CD4-positive, alpha-beta T cell treated with Interleukin-6 for 4 hours (primary cell): ENCODE measurements at regions not wholly inside any gene's neighbourhood (a gene's known extent, or its start where the extent isn't known, plus 50 kb on each side); places are given as distances from the start of the nearest gene placed in this dataset.

Experiments used
- DNase-seq: peaks from one replicate; pipeline ENCODE4 v3.0.0-alpha.2; 2020; ENCODE audit warnings: mixed read lengths

DNA sequence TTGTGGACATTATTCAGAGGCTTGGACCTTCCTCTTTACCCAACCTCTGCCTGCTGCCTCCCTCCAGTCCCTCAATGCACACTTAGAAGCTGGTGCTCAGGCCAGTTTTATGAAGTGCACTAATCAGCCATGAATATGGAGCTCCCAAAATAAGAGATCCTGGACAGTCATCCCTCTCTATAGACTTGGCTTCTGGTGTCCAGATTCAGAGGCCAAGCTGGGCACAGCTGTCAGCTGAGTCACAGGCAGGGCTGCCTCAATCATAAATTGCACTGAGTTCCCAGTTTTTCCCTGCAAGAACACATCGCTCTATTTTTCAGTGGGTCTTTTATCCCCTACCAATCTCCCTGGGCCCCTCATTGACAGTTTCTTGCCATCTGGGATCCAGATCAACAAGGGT, 161.7 kb upstream of the CADM1 start:
- no peak for DNase-seq

- DNase-seq, result no peak
These were observed 161.1 kb upstream of the CADM1 start for GRCh38 chr11:115665175-115665821.

GRCh38 chr11:115664313-115664712, 160.1 kb upstream of the CADM1 start:
- no peak for DNase-seq

DNA sequence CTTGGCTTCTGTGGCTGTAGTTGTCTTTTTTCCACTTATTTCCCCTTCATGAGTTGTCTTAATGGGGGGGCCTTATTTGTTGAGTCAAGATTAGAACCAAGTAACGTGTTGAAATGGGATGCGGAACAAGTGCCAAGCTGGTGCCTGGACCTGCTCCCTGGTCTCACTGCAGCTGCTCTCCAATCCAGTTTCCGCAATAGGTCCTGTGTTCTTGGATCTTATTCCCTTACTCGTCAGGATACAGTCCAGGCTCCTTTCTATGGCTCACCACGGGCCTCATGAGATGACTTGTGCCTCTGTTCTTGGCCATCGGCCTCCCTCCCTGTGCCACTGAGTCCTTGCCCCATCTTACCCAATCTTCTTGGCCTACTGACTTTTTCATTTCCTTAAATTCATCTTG, 159.6 kb upstream of the CADM1 start:
- DNase-seq, result no peak

- DNase-seq, result no peak
These were observed 156.0 kb upstream of the CADM1 start for GRCh38 chr11:115660030-115660805.

DNA sequence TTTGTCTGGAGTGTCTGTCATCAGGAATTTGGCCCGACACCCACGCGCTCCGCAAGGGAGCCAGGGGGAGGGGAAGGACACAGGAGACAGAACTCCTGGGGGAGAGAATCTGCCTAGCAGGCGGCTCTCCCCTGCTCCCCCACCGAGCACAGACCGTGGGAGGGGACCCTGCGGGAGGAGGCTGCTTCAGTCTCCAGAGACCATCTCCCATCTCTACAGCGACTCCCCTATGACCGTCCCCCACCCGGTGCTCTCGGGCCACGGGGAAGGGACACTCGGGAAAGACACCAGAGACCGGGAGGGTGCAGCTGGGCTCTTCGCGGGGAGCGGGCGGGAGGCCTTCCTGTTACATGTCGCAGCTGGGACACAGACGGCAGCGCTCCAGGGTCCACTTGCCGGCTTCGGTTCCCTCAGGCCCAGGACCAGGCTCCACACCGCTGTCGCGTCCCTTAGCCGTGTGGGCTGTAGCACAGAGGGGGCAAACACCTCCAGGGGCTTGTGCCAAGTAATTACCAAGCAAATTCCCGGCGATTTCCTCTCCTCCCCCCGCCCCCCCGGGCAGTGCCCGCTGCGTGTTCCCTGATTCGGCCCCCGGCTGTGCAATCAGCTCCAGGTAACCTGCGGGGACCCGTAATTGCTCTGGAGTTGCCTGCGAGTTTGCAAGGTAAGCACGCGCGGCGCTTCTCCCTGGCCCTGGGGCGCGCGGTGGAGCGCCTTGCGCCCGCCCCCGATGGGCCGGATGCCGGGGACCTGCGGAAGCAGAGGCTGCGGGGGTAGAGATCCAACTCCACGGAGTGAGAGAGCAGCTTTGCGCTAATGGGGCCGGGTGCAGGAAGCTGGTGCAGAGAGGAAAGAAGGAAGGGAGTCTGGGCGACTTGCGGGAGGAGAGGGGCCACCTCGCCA, 155.1 kb upstream of the CADM1 start:
- DNase-seq, result no peak

DNA sequence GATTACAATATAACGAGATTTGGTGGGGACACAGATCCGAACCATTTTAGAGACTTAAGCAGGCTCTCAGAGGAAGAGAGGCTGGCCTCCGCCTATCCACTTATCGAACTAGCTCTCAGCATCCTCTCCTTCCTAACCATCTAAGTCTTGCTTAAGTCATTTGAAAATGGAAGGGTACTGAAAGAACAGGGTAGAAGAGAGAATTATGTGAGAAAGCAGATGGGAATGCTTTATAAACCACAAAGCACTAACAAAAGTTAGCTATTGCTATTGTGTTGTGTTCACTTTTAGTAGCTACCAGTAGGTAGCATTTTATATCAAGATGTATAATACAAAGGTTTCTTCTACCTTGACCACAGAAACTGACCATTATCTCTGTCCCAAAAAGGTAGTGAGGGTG, 153.4 kb upstream of the CADM1 start:
- DNase-seq, result no peak

DNA sequence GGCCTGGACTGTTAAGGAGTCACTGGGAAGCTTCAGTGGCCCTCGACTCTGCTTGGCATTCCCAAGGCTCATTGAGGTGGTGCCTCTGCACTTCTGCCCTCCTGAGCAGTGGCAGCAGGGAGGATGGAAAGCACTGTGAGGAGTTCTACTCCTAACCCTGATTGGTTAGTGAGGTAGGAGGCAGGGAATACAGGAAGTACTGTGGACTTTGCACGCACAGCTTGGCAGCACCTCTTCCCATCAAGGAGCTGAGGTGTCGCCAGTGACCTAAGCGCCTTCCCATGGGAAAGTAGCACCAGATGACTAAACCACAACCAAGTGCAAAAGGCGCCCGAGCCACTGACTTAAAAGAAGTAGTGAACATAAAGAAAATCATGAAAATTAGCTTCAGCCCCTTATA, 152.5 kb upstream of the CADM1 start:
- DNase-seq, result no peak

DNA sequence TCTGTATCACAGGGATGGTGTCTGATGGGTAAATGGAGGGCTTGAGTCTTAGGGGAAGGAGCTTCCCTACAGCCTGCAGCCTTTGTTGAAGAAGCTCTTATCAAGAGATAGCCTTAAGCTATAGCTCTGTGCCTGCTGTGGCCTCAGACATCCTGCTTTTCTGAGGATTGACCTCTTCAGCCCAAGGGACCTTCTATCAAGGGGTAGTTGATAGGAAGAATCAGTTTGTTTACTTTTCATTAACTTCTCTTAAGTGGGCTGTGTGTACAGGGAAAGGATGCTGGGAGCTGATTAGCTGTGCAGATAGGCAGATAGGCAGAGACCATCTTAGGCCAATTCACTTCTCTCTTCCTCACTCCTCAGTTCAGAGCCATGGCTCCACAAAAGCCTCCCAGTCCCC, 151.8 kb upstream of the CADM1 start:
- DNase-seq, result no peak

DNA sequence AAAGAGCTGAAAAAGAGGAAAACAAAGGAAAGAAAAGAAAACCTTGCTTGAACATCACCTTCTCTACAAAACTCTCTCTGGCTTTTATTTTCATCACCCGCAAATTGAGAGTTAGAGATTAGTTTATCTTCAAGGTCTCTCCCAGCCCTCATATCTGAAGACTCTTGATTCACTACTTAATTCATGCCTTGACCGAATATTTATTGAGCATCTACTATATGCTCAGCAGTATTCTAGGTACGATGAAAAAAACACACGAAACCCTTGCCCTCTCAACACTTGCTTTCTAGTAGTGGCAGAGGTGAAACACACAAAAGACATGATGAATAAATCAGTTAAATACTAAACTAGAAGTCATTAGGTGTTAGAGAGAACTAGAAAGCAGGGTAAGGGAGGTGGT, 150.6 kb upstream of the CADM1 start:
- DNase-seq, result no peak

DNA sequence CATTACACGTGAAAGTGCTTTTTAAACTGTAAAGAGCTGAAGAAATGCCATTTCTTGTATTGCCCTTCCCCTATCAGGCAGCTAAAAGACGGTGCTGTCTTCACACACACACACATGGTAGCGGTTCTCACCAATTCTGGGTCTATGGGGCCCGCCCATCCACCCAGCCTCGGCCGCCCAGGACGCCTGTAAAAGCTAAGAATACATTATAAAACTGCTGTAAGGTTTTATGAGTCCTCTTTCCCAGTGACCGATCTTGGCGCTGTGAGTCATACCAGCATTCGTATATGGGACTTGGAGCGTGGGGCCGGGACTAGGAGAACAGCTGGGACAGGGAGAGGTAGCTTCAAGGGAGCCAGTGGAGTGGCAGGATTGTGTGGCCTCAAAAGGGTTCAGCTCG, 149.7 kb upstream of the CADM1 start:
- no peak for DNase-seq

DNA sequence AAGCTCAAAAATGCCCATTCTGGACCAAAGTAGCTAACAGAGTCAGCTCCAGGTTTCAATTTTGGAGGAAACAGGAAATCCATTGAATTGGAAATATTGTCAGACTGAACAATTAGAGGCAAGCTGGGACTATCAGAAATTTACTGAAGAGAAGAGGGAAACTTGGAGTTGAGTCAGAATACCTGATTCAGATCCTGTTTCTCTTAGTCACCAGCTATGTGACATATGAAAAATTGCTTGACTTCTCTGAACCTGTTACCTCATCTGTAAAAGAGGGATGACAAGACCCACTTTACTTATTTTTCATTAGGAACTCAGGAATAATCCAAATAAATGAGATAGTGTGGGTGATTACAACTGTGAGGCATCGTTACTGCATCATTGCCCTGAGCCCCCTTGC, 148.9 kb upstream of the CADM1 start:
- DNase-seq, result no peak

GRCh38 chr11:115652496-115652895, 148.3 kb upstream of the CADM1 start:
- DNase-seq, result no peak

GRCh38 chr11:115652094-115652493, 147.9 kb upstream of the CADM1 start:
- no peak for DNase-seq

- DNase-seq, result no peak
These were observed 145.2 kb upstream of the CADM1 start for GRCh38 chr11:115649461-115649860.

DNA sequence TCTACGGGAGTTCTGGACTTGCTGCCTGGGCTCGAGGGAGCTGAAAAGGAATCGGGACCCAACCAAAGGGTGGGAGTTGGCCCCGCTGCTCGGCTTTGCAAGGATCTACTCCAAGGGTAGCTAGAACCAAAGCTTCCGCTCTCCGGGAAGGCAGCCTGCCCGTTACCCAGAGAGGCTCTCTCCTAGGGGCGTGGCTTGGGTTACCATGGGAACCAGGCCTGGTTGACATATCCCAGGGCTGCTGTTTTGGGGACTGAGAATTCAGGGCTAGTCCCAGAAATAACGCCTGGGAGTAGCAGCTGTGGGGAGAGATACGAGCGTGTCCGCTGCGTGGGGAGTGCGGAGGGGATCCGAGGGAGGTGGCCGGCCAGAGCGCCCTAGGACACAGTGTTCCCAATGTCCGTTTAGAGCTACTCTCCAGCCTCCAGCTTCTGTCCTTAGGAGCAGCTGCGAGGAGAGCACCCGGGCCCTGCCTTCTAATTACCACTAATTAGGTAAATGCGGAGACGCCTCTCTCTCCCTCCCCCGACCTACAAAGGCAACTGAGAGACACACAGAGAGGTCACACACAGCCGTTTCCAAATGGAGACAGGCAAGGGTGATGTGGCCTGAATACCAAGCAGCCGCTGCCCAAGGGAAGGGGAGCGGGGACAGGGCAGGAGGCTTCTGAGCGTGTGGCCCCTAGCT, 141.6 kb upstream of the CADM1 start:
- DNase-seq, result no peak

DNA sequence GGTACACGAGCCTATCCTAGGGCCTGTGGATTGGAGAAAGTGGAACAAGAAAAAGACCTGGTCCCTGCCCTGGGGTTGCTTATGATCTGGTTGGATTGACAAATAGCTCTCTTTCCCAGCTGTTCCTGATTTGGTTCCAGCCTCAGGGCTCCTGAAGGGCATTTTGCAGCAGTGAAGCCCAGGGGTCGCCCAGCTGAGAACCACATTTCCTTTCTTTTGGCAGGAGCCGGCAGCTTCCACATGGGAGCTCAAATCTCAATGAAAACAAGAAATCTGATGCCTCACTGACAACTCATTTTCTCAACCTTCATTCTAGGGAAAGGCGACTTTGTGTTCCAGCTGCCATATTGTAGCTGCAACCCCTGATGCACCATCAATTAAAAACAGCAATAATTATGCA, 140.6 kb upstream of the CADM1 start:
- DNase-seq, result no peak

DNA sequence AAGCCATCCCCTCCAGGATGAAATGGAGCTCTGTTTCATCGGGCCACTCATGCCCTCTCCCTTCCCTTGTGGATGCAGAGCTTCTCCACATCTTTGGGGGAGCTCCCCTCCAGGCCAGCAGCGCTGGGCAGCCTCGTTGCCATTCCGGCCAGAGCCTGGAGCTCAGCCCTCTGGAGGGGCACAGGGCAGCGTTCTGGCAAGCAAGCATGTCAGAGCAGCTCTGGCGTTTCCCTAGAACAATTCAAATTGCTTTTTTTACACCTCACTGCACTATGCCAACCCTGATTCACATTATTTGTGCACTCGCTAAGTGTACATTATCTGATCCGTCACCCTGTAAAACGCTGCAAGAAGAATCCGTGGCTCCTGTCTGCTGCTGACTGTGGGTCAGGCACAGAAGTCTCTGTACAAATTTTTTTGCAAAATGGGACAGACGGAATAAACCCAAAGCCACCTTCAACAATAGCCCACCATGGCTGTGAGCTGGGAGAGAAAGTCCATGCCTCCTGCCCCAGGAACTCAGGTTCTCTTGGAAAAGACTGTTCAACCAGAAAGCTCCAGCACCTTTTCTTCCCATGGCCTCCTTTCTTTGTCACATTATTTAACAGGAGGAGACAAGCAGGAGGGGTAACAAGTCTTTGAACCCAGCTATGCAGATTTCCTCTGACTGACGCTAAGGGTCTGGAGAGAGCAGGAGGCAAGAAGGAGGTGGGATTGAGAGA, 139.5 kb upstream of the CADM1 start:
- no peak for DNase-seq

DNA sequence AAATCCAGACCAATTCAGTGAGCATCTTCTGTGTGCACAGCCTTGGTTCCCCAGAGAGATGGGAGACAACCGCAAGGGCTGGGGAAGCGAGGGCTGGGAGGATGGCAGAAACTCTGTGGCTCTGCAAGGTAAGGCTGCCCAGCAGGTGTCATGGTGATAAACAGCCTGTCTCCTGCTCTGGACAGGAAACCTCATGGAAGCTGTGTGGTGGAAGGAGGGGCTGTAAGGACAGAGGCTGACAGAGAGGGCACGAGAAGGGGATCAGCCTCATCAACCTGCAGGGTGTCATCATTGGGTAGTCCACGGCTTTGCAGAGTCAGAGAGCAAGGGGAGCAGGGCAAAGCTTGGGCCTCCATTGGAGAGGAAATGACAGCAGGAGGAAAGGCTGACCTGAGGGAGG, 138.4 kb upstream of the CADM1 start:
- no peak for DNase-seq

DNA sequence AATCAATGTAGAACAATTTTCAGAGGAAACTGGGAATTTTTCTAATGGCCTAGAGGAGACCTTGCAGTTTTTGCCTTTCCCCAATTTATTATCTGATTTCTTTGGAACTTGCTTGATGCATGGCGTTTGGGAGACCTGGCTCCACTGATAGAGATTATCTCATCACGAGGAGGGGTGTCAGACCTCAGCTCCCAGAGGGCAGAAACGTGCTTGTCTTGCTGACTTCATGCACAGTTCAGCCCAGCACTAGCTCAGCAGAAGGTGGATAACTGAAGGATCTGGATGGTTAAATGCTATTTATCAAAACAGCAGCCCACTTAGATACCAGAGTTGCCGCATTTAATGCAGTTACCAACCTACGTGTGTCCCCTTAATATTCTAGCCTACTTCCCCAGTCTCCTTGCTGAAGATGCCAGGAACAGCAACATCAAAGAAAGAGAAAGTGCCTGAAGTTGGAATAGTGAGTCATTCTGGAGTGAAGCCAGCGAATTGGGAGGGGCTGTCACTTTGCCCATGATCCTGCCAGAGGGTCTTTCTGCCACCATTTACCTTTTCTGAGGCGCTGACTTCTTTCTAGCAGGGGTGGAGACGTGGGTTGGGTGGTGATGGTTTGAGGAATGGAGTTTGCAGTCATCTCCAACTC, 133.5 kb upstream of the CADM1 start:
- no peak for DNase-seq

GRCh38 chr11:115636753-115637527, 132.7 kb upstream of the CADM1 start:
- DNase-seq, result no peak
